T-helper 1 cell treated with Interleukin-12 subunit alpha and Interleukin-12 subunit beta and Interleukin-4 antibody, amounts not matched to agents 30 μg/mL and 1 μg/mL, for 36 hours (primary cell): ENCODE measurements at regions not wholly inside any gene's neighbourhood (a gene's known extent, or its start where the extent isn't known, plus 50 kb on each side); places are given as distances from the start of the nearest gene placed in this dataset.

ENCODE experiments used
- H3K27ac Mint-ChIP-seq: one replicate; pipeline ENCODE4 v1.8.0; 2021; ENCODE audit warnings: mild to moderate bottlenecking, mixed read lengths
- H3K27me3 Mint-ChIP-seq: one replicate; pipeline ENCODE4 v1.8.0; 2021; ENCODE audit warnings: low read depth, mixed read lengths
- H3K36me3 Mint-ChIP-seq: one replicate; pipeline ENCODE4 v1.8.0; 2021; ENCODE audit warnings: low read depth, mixed read lengths
- H3K4me1 Mint-ChIP-seq: one replicate; pipeline ENCODE4 v1.8.0; 2021; ENCODE audit warnings: low read depth, mixed read lengths
- H3K4me3 Mint-ChIP-seq: one replicate; pipeline ENCODE4 v1.8.0; 2021; ENCODE audit warnings: mild to moderate bottlenecking, moderate library complexity, mixed read lengths
- H3K9me3 Mint-ChIP-seq: one replicate; pipeline ENCODE4 v1.8.0; 2021; ENCODE audit warnings: mixed read lengths

DNA sequence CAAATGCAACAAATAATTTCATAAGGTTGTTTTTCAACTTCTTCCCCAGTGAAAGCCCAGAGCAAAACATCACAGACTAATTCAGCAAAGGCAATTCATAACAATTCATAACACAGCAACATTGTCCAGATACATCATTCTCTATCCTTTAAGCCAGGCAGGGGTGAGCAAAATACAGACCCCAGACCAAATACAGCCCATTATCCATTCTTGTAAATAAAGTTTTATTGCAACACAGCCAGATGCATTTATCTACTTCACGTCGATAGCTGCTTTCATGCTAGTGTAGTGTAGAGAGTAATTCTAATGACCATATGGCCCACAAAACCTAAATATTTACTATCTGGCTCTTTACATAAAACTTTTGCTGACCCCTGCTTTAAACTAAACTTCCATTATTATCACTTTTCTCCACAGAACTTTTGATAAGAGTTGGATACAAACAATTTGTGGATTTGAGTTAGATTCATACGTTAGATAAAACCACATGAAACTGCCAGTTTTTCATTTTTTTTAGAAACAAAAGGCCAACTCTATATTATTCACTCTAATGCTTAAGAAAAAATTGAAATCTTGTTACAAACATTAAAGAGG, 174.4 kb downstream of the DUSP6 start:
- H3K36me3 Mint-ChIP-seq, result peaks cover 3% of the 10 kb centered on the region
- H3K9me3 Mint-ChIP-seq, result peaks cover 6% of the 10 kb centered on the region
- H3K4me3 Mint-ChIP-seq, result no peak overlapping the region
- H3K27me3 Mint-ChIP-seq, result no peaks in the 10 kb centered on the region
- H3K4me1 Mint-ChIP-seq, result peaks cover 30% of the 10 kb centered on the region
- H3K27ac Mint-ChIP-seq, result no peak overlapping the region

DNA sequence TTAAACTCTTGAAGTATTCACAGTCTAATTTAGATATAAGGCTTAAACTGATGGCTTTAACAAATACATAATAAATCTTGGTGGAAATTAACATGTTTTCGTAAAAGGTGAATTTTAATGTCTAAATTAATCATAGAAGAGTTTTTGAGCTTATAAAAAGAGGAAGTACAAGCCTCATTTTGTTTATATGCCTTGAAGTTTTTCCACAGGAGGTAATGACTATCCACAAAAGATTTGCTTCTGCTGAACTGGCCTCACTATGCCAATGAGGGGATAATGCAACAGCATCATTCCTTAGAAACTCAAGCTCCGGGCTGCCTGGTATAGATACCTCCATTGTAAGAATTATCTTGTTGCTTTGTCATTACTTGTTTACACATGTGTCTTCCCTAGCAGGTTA, 175.6 kb downstream of the DUSP6 start:
- Mint-ChIP-seq H3K4me1 (peaks cover 26% of the 10 kb centered on the region), H3K27ac (no peak overlapping the region), H3K36me3 (peaks cover 5% of the 10 kb centered on the region), H3K9me3 (peaks cover 9% of the 10 kb centered on the region), H3K27me3 (no peaks in the 10 kb centered on the region), H3K4me3 (no peak overlapping the region)

DNA sequence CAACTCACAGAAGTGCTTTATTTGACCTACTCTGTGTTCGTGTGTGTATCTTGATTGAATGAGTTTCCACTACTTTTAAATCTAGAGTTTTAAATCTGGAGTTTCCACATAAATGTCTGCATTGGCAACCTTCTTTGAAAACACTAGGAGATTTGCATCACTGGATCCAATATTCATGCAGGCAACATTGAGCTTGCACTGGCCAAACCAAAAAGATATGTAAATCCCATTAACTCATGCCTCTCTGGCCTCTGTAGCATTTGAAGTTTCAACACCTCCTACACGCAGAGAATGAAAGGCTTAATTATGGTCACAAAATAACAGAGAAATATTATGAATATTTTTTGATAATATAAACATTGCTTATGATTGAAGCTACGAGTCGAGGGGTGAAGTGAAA, 178.6 kb downstream of the DUSP6 start:
- peaks cover 9% of the 10 kb centered on the region for H3K9me3 Mint-ChIP-seq
- peaks cover 4% of the 10 kb centered on the region for H3K36me3 Mint-ChIP-seq
- peaks cover 7% of the 10 kb centered on the region for H3K4me1 Mint-ChIP-seq
- no peak overlapping the region for H3K4me3 Mint-ChIP-seq
- no peaks in the 10 kb centered on the region for H3K27me3 Mint-ChIP-seq
- no peak overlapping the region for H3K27ac Mint-ChIP-seq

DNA sequence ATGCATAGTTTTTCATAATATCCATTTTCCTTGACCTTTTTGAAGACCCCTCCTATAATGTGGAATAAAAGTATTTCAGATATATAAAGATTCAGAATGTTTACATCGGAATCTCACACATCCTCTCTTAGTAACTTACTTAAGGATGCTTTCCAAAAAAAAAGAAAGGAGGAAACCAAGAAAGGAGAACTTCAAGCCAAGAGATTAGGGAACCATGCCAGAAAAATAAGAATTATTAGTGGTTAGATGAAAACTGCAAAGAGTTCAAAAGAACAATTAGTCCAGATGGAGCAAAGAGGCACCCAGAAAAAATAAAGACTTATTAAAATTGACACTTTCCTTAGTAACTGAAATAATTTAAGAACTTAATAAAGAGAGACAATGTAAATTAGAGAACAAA, 179.2 kb downstream of the DUSP6 start:
- Mint-ChIP-seq H3K27ac (no peak overlapping the region), H3K4me1 (peaks cover 10% of the 10 kb centered on the region), H3K36me3 (peaks cover 4% of the 10 kb centered on the region), H3K4me3 (no peak overlapping the region), H3K27me3 (no peaks in the 10 kb centered on the region), H3K9me3 (peaks cover 9% of the 10 kb centered on the region)

DNA sequence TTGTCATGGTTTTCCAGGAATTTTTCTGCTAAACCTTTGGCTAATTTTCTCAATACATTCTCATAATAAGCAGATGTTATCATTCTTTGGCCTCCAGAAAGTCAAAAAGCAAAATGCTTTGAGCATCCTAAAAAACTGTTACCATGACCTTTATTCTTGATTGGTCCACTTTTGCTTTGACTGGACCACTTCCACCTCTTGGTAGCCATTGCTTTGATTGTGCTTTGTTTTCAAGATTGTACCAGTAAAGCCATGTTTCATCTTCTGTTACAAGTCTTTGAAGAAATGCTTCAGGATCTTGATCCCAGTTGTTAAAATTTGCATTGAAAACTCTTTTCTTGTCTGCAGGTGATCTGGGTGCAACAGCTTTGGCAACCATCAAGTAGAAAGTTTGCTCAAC, 180.1 kb downstream of the DUSP6 start:
- Mint-ChIP-seq H3K36me3 (peaks cover 4% of the 10 kb centered on the region), H3K9me3 (peaks cover 4% of the 10 kb centered on the region)

DNA sequence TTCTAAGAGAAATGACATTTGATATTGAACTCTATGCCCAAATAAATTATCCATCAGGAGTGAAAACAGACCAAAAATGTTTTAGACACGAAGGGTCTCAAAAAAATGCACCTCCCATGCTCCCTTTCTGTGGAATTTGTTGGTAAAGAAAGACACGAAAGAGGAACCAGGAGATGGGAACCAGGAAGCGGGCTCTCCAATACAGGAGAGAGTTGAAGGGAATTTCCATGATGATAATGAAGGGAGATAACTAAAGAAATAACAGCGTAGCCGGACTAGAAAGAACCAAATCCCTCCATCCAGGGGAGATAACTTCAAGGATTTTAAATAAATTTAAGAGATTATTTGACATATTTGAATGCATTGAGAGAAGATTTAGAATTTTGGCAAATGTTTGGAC, 183.0 kb downstream of the DUSP6 start:
- H3K27me3 Mint-ChIP-seq, result no peaks in the 10 kb centered on the region
- H3K27ac Mint-ChIP-seq, result no peak overlapping the region
- H3K9me3 Mint-ChIP-seq, result peaks cover 7% of the 10 kb centered on the region
- H3K4me3 Mint-ChIP-seq, result no peak overlapping the region
- peaks cover 9% of the 10 kb centered on the region for H3K36me3 Mint-ChIP-seq
- H3K4me1 Mint-ChIP-seq, result peaks cover 23% of the 10 kb centered on the region

More for the DNA sequence above, 180.1 kb downstream of the DUSP6 start:
- Mint-ChIP-seq H3K27me3 (no peaks in the 10 kb centered on the region), H3K4me3 (no peak overlapping the region), H3K4me1 (peaks cover 10% of the 10 kb centered on the region), H3K27ac (no peak overlapping the region)

DNA sequence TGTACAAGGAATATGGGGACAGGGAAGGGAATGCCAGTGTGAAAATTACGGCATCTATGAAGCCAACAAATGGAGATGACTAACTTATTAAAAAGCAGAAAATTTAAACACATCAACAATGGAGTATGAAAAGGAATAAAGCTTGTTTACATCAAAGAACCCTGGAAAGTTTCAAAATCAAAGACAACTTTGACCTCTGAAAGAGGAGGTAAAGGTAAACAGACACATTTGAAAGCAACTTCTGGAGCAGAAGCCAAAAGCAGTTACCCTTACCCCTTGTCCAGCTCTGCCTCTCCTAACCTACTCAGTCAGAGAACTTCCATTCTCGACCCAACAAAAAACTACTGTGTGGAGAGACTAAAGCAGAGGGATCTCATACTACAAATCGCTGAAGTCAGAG, 184.3 kb downstream of the DUSP6 start:
- Mint-ChIP-seq H3K9me3 (peaks cover 7% of the 10 kb centered on the region), H3K27me3 (no peaks in the 10 kb centered on the region), H3K4me1 (peaks cover 23% of the 10 kb centered on the region), H3K4me3 (no peak overlapping the region), H3K36me3 (peaks cover 8% of the 10 kb centered on the region), H3K27ac (no peak overlapping the region)

DNA sequence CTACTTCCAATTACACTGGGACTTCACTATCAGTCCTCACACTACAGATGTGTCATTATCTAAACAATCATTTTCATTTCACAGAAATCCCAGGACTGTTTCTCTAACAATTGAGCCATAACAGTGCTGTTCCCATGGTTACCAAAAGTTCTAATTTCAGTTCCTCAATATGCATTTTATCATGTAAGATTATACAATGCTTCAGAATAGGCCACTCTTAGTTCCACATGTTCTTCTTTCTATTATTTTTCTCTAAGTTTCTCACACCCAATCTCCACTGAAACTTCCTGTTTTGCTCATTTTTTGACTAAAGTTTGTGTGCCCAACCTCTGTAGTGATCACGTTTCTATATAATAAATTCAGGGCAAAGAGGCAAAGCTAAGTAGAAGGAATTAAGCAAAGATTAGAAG, 185.8 kb downstream of the DUSP6 start:
- H3K36me3 Mint-ChIP-seq, result peaks cover 5% of the 10 kb centered on the region
- H3K27ac Mint-ChIP-seq, result no peak overlapping the region
- H3K4me1 Mint-ChIP-seq, result peaks cover 20% of the 10 kb centered on the region
- H3K9me3 Mint-ChIP-seq, result peaks cover 3% of the 10 kb centered on the region
- H3K27me3 Mint-ChIP-seq, result no peaks in the 10 kb centered on the region
- no peak overlapping the region for H3K4me3 Mint-ChIP-seq

DNA sequence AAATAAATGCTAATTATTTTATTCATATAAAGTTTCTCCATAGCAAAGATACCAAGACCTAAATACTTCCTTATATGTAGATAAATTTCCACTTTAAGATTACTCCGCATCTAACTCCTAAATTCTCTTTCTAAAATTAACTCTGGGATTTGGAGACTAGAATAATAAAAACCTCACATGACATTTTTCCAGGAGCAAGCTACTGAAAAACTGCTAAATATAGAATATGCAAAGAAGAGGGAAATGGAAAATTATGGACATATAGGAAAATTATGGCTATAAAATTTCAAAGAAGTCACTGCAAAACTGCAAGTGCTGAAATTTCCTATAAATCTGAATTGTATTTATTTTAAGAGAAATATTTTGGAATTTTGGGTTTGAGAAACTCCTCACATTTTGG, 186.2 kb downstream of the DUSP6 start:
- no peaks in the 10 kb centered on the region for H3K27me3 Mint-ChIP-seq
- no peak overlapping the region for H3K4me3 Mint-ChIP-seq
- H3K9me3 Mint-ChIP-seq, result peaks cover 3% of the 10 kb centered on the region
- peaks cover 20% of the 10 kb centered on the region for H3K4me1 Mint-ChIP-seq
- H3K36me3 Mint-ChIP-seq, result peaks cover 5% of the 10 kb centered on the region
- H3K27ac Mint-ChIP-seq, result no peak overlapping the region

DNA sequence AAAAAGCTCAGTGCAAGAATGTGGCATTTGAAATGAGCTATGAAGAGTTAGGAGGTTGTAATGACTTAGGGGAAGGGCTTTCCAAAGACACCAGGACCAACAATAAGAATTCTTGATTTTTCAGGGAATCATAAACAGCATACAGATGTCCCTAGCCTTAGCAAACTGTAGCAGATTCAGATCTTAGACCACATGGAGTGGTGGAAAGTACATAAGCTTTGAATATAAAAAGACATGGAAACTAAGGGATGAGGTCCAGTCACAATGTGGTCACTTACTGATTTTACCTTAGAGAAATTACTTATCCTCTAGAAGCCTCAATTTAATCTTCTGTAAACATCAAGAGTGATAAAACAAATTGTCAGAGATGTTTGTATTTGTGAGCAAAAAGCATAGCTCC, 186.6 kb downstream of the DUSP6 start:
- Mint-ChIP-seq H3K4me3 (no peak overlapping the region), H3K27me3 (no peaks in the 10 kb centered on the region), H3K9me3 (peaks cover 3% of the 10 kb centered on the region), H3K4me1 (peaks cover 20% of the 10 kb centered on the region), H3K27ac (no peak overlapping the region), H3K36me3 (peaks cover 5% of the 10 kb centered on the region)

DNA sequence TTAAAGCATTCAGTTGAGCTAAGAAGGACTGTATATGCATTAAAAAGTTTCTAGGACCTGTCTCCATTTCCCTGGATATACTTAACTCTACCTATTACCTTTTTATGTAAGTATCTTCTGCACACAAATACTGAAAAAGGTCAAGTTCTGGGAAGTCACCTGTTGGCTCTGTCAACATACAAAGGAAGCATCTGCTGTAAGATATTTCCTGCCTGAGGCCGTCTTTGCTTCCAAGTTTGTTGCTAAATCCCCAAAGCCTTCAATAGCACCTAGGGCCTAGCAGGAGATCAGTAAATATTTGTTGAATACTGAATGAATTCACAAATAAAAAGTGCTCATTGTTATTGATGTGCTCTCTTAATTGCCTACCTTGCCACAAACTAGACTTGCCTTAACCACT, 188.4 kb downstream of the DUSP6 start:
- H3K36me3 Mint-ChIP-seq, result peaks cover 5% of the 10 kb centered on the region
- no peak overlapping the region for H3K4me3 Mint-ChIP-seq
- H3K27ac Mint-ChIP-seq, result peak overlapping the region; percentile 21
- H3K4me1 Mint-ChIP-seq, result peaks cover 20% of the 10 kb centered on the region
- peaks cover 3% of the 10 kb centered on the region for H3K9me3 Mint-ChIP-seq
- no peaks in the 10 kb centered on the region for H3K27me3 Mint-ChIP-seq

DNA sequence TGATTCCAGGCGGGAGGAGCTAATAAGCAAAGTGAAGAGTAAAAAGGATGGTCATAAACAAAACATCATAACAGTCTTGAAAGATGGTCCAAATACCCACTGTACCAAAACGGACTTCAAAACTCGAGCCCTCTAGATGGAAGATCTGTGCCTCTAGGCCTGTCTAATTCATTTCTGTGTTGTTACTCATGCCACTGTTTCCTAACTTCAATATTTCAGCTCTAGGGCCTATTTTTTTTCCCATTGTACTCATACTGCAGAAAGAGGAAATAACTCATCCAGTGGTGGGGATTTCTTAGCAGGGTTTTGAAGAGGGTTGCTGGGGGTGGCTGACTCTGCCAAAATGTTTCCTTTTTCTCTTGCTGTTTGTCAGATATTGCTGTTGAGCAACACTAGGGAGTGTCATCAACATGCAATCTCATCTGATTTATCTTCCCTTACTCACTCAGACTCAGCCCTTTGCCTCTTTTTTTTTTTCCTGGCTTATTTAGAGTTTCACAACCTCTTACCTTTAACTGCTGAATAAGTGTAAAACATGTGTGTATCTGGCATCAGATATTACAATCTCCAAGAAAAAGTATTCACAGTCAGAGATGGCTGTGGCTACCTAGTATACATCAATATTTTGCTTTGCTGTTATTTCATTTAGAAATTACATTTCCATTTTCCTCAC, 189.6 kb downstream of the DUSP6 start:
- Mint-ChIP-seq H3K27ac (no peak overlapping the region), H3K4me1 (peaks cover 16% of the 10 kb centered on the region), H3K36me3 (peaks cover 7% of the 10 kb centered on the region), H3K27me3 (no peaks in the 10 kb centered on the region), H3K9me3 (peaks cover 3% of the 10 kb centered on the region), H3K4me3 (no peak overlapping the region)

DNA sequence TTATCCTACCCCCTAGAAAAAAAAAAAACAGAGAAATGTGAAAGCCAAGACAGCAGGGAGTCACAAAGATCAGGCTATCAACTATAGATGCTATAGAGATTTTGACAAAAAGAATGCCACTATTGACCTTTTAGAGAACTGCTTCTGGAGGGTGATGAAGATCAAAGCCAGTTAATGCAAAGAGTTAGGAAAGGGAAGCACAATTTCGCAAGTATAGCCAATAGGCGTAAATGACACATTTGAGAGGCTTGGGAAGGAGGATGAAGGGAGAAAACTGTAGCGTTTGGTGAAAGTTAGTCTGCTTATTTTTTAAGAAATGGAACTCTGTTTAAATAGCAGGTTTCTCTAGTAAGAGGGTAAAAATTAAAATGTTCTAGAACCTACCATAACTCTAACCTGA, 190.7 kb downstream of the DUSP6 start:
- H3K9me3 Mint-ChIP-seq, result peaks cover 7% of the 10 kb centered on the region
- H3K27me3 Mint-ChIP-seq, result no peaks in the 10 kb centered on the region
- H3K36me3 Mint-ChIP-seq, result peaks cover 10% of the 10 kb centered on the region
- peaks cover 19% of the 10 kb centered on the region for H3K4me1 Mint-ChIP-seq
- no peak overlapping the region for H3K27ac Mint-ChIP-seq
- H3K4me3 Mint-ChIP-seq, result no peak overlapping the region

DNA sequence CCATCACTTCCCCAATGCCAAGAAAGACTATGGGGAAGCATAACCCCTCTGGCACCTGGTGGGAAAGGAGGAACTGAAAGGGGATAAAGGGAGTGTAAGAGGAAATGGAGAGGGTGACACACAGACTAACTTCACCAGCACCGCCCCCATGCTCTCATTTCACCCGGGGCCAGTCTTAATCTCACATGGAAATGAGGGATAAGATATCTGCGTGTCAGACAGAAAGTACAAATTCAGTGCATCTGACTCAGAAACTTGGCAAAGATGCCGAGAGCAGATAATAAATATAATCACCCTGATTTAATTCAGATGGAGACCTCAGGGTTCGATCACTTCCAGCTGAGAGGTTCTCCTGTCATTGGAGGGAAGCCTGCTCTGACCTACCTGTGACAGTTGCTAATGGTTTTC, 191.6 kb downstream of the DUSP6 start:
- Mint-ChIP-seq H3K27me3 (no peaks in the 10 kb centered on the region), H3K4me3 (no peak overlapping the region), H3K36me3 (peaks cover 10% of the 10 kb centered on the region), H3K27ac (no peak overlapping the region), H3K9me3 (peaks cover 10% of the 10 kb centered on the region), H3K4me1 (peaks cover 24% of the 10 kb centered on the region)

DNA sequence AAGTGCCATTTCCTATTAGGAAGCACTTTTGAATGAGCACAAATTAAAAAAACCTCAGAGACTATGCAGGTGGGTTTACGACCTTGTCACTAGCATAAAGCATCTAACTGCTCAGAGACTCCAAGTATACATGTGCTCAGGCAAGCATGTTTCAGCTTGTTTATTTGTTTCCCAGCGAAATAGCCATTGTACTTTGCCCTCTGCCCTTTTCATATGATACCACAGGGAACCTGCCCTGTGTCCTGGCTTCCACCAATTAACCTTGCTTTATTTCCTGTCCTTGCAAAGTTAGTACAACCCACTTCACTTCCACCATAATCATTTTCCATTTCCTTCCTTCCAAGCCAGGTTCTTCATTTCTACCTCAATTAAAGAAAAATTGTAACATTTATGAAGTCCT, 194.9 kb downstream of the DUSP6 start:
- Mint-ChIP-seq H3K27ac (no peak overlapping the region), H3K27me3 (no peaks in the 10 kb centered on the region), H3K4me3 (no peak overlapping the region), H3K9me3 (peaks cover 21% of the 10 kb centered on the region), H3K36me3 (peaks cover 5% of the 10 kb centered on the region), H3K4me1 (peaks cover 19% of the 10 kb centered on the region)
